GM18861 (cell line): ENCODE measurements at regions not wholly inside any gene's neighbourhood (a gene's known extent, or its start where the extent isn't known, plus 50 kb on each side); places are given as distances from the start of the nearest gene placed in this dataset.
"Not testable (repeated sequence)": the region's sequence is repeated elsewhere in the genome, so short reads cannot be mapped to it uniquely, and the experiment has no call there.

Experiments
- ATAC-seq: cut with Tn5 transposase; IDR thresholded peaks from one replicate; pipeline ENCODE4 v1.9.1; 2021; ENCODE audit not compliant: unreplicated experiment

- no peak for ATAC-seq
Measured at GRCh38 chr13:111006506-111007031, 91.7 kb upstream of the ANKRD10 start.

GRCh38 chr13:111005808-111006505, 91.1 kb upstream of the ANKRD10 start:
- ATAC-seq: no peak

DNA sequence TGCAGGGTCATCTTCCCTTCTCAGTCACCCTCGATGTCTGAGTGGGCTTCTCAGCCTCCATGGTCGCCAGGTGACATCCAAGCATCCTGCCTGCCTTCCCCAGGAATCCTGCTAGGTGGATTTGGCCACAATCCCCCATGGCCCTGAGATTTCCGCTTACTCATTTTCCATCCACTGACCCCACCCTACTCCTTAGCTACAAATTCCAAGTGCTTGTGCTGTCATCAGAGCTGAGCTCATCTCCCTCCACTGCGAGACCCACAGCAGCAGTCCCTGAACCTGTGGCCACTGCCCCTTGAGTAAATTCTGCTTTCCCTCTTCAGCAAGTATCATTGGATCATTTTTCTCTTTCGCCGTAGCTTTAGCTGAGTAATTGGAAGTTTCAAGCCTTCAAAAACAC, 90.5 kb upstream of the ANKRD10 start:
- ATAC-seq: no peak

DNA sequence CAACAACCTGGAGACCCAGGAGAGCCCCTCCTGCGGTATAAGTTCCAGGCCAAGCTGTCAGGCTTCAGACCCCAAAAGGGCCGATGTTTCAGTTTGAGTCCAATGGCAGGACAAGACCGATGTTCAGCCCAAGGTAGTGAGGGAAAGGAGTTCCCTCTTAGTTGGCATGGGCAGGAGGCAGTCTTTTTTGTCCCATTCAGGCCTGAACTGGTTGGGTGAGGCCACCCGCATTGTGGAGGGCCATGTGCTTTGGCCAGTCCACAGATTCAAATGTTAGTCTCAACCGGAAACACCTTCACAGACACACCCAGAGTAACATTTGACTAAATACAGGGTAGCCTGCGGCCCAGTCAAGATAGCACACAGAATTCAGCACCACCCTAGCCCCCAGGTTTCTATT, 89.6 kb upstream of the ANKRD10 start:
- ATAC-seq: no peak

GRCh38 chr13:111001636-111002035, 86.8 kb upstream of the ANKRD10 start:
- ATAC-seq: no peak

- no peak for ATAC-seq
Measured at GRCh38 chr13:110993788-110994187, 78.9 kb upstream of the ANKRD10 start.

- no peak for ATAC-seq
Measured at GRCh38 chr13:110991991-110992508, 77.2 kb upstream of the ANKRD10 start.

- ATAC-seq: no peak
Measured at GRCh38 chr13:110989331-110989730, 74.5 kb upstream of the ANKRD10 start.

GRCh38 chr13:110985541-110985940, 70.7 kb upstream of the ANKRD10 start:
- ATAC-seq: no peak

DNA sequence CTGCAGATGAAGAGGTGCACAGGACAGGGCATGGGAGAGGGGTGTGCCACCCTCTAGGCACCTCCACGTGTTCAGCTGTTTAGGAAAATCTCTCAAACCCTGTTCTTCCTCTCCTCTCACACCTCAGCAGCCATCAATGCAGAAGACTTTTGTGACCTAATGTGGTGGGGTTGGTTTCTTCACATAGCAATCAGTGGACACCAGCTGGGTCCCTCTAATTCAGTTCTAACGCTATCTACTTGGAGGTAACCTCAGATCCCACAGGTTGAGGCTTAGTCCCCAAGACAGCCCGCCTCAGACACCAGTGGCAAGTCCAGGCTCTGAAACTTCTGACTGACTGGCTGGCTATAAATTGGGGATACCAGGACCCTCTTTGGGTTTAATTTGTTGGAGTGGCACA, 69.9 kb upstream of the ANKRD10 start:
- no peak for ATAC-seq

DNA sequence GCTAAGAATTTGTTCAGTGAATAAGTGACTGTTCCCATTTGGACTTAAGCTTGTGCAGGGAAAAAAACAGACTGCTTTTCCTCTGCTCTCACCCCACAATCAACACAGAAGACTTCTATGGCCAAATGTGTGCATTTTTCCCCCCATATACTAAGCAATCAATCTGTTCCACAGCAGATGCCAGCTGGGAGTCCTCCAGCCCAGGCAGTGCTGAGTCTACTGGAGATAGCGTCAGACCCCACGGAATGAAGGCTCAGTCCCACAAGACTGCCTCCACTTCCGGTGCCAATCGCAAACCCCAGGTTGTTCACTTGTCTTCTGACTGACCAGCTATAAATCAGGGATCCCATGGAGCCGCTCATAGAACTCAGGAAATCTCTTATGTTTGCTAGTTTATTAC, 69.5 kb upstream of the ANKRD10 start:
- no peak for ATAC-seq

DNA sequence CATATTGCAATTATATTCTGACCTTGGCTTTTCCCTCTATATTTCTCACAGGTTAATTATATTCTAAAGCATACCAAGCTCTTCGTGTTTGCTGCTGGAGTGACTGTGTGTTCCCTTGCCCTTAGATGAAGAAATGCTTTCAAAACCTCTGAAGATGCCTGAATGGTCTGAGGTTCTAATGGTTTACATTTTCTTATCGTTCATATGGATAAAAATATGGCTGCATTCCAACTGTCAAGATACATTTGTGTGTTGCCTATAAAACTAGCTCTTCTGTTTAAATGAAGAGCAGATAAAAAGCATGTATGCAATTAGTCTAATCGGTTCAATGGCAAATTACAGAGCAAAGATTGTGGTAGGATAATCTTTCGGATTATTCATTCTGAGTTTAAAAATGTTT, 68.4 kb upstream of the ANKRD10 start:
- ATAC-seq: no peak

- ATAC-seq: no peak
Measured at GRCh38 chr13:110981379-110981778, 66.5 kb upstream of the ANKRD10 start.

DNA sequence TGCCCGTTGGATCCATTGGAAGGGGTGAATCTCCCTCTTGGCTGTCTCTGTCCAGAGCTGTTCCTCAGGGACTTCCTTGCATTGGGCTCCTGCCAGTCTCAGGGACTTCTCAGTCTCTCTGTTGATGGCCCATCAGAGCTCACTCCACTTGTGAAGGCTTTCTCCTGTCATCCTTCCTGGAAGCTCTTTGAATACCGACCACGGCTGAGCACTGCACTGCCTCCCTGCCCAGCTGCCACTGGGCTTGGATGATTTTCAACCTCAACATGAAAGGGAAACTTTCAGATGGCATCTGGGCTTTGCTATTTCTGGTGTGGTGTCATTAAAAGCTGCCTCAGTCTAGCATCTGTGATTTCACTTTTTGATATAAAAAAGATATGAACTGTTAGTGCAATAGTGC, 66.1 kb upstream of the ANKRD10 start:
- ATAC-seq: no peak

DNA sequence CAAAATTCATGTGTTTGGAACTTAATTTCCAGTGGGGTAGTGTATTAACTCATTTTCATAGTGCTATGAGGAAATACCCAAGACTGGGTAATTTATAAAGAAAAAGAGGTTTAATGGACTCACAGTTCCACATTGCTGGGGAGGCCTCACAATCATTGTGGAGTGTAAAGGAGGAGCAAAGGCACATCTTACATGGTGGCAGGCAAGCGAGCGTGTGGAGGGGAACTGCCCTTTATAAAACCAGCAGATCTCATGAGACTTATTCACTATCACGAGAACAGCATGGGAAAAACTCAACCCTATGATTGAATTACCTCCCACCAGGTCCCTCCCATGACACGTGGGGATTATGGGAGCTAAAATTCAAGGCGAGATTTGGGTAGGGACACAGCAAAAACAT, 64.3 kb upstream of the ANKRD10 start:
- not testable (repeated sequence) for ATAC-seq

- no peak for ATAC-seq
Measured at GRCh38 chr13:110978390-110978789, 63.5 kb upstream of the ANKRD10 start.

DNA sequence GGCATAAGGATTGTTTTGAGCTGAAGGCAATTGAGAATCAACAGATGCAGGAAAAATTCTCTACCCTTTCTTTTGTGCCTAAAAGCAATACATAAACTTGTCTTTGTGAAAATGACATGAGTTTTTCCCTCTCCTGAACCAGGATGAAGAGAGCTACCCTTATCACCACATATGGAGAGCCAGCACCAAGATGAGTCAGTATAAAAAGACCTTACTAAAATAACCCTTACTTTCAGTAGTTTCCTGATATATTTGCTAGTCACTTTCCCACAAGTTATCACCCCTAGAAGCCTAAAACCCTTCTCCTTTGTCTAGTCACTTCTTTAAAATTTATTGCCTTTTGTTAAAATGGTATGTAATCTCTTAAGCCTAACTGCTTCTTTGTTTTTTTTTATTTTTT, 61.9 kb upstream of the ANKRD10 start:
- no peak for ATAC-seq

GRCh38 chr13:110973007-110973700, 58.3 kb upstream of the ANKRD10 start:
- ATAC-seq: no peak

DNA sequence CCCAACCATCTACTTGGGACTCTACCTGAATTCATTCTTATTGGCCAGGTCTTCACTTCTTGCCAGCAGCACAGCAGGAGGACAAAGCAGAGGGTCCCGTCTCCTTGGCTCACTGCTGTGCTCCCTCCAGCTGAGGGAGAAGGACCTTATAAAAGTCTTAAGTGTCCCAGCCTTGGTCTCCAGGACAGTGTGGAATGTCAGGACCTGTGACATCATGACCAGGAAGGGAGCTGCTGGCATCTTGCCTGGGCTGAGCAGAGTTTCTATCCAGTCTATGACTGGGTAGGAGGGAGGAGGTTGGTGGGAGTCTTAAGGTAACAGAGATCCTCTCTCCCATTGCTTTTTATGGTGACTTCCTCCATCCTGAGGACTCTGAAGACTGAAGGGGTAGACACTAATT, 56.6 kb upstream of the ANKRD10 start:
- ATAC-seq: no peak

DNA sequence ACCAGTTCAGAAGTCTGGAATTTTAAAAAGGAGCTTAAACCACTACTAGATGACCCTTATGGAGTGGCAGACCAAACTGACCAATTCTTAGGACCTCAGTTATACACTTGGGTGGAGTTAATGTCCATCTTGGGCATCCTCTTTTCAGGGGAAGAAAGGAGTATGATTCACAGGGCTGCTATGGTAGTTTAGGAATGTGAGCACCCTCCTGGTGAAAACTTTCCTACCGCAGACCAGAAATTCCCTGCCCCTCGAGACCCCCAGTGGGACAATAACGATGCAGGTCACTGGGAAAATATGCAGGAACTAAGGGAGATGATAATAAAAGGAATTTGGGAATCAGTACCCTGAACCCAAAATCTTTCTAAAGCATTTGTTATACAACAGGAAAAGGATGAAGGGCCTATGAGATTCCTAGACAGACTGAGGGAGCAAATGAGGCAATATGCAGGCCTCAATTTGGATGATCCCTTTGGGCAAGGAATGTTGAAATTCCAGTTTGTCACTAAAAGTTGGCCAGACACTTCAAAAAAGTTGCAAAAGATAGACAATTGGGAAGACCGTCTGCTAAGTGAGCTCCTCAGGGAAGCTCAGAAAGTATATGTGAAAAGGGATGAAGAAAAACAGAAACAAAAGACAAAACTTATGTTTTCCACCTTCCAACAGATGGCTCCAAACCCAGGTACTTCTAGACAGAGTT, 52.4 kb upstream of the ANKRD10 start:
- ATAC-seq: not testable (repeated sequence)

DNA sequence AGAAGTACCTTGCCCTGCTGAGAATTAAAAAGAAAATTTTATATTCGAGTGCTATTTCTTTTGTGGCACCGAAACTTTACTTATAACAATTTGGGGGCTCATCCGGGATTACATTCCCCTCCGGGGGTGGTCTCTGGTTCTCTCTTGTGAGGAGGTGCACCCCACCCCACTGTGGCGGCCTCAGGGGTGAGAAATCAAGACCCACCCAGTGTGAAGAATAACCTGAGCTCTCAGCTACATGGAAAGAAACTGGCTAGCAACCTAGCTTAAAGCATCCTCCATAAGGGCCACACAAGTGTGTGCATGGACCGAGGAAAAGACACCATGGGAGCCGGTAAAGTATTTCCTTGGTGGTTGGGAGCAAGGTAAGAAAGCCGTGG, 50.9 kb upstream of the ANKRD10 start:
- no peak for ATAC-seq
